Naive thymus-derived CD8-positive, alpha-beta T cell (primary cell): ENCODE measurements at regions not wholly inside any gene's neighbourhood (a gene's known extent, or its start where the extent isn't known, plus 50 kb on each side); places are given as distances from the start of the nearest gene placed in this dataset.
"Not testable (repeated sequence)": the region's sequence is repeated elsewhere in the genome, so short reads cannot be mapped to it uniquely, and the experiment has no call there.

Experiments
- ATAC-seq, 2 donors: fragments of 150-1000 bp; cut with Tn5 transposase in 1 of 2; sonication (Bioruptor Pico), chemical (Tn5 transposase) in 1 of 2; 1 replicate in 1 of 2; 2 replicates in 1 of 2; pipeline ENCODE4 v1.10.0; 2021; ENCODE audit warnings: mild to moderate bottlenecking in 2 of 2, moderate library complexity in 2 of 2
- POLR2A ChIA-PET: fragments of 350-600 bp; sonication (Branson Sonifier 250); formaldehyde crosslinking; loops from one replicate; lab custom pipeline; 2021; ENCODE audit warnings: antibody characterized with exemption; lab: Charles Lee
- DNase-seq, 10 donors: peaks; one replicate each; pipeline versions ENCODE4 v3.0.0 to v3.0.0-alpha.2; 2020 to 2022
- H3K27ac Mint-ChIP-seq, 10 donors: one replicate each; pipeline ENCODE4 v1.8.0; 2020 to 2022; ENCODE audit warnings: mild to moderate bottlenecking in 10 of 10, mixed read lengths in 10 of 10, moderate library complexity in 4 of 10, inconsistent platforms in 1 of 10
- H3K27me3 Mint-ChIP-seq, 5 donors: one replicate each; pipeline ENCODE4 v1.8.0; 2021 to 2022; ENCODE audit warnings: mixed read lengths in 5 of 5
- H3K36me3 Mint-ChIP-seq, 3 donors: one replicate each; pipeline ENCODE4 v1.8.0; 2020 to 2022; ENCODE audit warnings: mixed read lengths in 3 of 3, mild to moderate bottlenecking in 2 of 3, inconsistent platforms in 1 of 3
- H3K4me1 Mint-ChIP-seq, 4 donors: one replicate each; pipeline ENCODE4 v1.8.0; 2021 to 2022; ENCODE audit warnings: mixed read lengths in 4 of 4
- H3K4me3 Mint-ChIP-seq, 10 donors: one replicate each; pipeline ENCODE4 v1.8.0; 2020 to 2022; ENCODE audit warnings: mild to moderate bottlenecking in 10 of 10, mixed read lengths in 10 of 10, moderate library complexity in 6 of 10, inconsistent platforms in 1 of 10
- H3K9me3 Mint-ChIP-seq, 9 donors: one replicate each; pipeline ENCODE4 v1.8.0; 2020 to 2022; ENCODE audit warnings: mixed read lengths in 9 of 9, mild to moderate bottlenecking in 3 of 9, inconsistent platforms in 1 of 9, moderate library complexity in 1 of 9

DNA sequence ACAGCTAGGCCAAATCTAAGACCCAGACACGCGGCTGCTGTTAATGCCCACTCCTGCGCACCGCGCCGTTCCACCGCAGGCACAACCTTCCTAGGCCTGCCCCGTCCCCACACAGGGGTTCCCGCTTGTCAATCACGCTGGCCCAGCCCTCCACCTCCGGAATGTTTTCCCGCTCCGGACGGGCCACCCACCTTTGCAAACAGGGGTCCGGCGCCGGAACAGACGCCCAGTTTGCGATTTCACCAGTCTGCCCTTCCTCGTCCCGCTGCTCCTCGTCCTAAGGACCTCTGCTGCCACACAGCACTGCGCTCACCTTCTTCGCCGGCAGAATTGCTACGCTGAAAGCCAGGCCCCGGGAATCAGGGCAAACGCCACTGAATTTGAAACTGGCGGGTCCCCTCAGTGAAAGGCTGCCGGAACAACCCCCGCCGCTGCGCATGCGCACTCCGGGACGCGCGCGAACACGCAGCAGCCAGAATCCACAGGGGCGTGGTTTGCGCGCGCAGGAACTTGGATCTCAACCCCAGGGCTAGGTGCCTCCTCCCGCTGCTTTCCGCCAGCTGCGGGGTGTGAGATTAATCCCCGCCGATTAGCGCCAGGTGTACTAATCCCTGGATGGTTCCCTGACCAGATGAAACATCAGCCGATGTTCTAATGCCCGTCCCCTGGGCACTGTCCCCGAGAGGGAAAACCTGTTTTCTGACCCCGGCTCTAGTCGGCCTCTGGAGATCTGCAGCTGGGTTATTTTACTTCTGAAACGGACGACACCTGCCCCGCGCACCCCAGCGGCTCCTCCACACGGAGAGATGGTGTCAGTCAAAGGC, 159.7 kb downstream of the KLRB1 start:
- H3K9me3 Mint-ChIP-seq, POLR2A ChIA-PET, H3K27me3 Mint-ChIP-seq, H3K36me3 Mint-ChIP-seq: not testable (repeated sequence)
- H3K4me3 Mint-ChIP-seq: peak overlapping the region; percentile 96 to 100 (median 98)
- ATAC-seq (peak; percentile 85 to 93), DNase-seq (peak; percentile 80 to 96 (median 90))
- peaks cover 14 to 26% (median 22%) of the 10 kb centered on the region in 4 donors for H3K4me1 Mint-ChIP-seq
- H3K27ac Mint-ChIP-seq: peak overlapping the region; percentile 84 to 97 (median 94)

DNA sequence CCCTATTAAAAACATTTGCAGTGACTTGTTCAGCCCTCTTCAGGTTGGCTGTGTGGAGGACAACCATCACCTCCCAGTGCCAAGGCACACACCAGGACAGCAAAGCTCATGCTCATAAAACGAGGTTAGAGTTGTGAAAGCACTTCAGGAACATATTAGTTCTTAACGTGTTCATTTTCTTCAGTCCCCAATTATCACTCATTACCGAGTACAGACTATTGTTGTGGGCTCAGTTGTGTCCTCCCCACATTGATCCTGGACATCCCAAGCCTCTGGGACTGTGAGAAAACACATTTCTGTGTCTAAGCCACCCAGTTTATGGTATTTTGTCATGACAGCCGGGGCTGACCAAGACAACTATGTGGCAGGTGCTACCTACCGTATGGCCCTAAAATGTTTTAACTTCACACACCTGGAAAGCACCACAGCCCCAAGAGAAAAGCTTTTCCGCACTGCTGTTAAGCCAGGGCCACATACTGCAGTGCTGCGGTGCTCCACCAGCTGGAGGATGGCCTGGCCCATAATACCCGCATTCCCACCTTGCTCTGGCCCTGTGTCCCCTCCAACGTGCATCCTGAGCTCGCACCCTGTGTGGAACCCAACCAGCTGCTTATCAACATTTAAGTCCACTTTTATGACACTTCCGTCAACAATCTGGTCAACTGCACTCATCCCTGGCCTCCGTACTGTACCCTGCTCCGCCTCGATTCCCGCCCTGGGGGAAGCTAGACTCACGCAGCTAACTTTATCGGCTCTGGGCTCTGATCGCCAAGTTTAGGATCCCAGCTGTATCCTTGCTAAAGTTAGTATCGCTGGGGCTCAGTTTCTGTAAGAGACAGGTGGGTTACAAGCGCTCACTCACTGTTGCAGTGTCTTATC, 160.6 kb downstream of the KLRB1 start:
- H3K27me3 Mint-ChIP-seq, H3K9me3 Mint-ChIP-seq, POLR2A ChIA-PET, H3K36me3 Mint-ChIP-seq: not testable (repeated sequence)
- peak in 1 of 10 donors; percentile 7 for DNase-seq
- Mint-ChIP-seq H3K4me3 (peak overlapping the region in 9 of 10 donors; percentile 96 to 100 (median 98)), H3K27ac (peak overlapping the region in 3 of 10 donors; percentile 49 to 96 (median 96)), H3K4me1 (peaks cover 14 to 26% (median 22%) of the 10 kb centered on the region in 4 donors)
- peak in 1 of 2 donors; percentile 4 for ATAC-seq

DNA sequence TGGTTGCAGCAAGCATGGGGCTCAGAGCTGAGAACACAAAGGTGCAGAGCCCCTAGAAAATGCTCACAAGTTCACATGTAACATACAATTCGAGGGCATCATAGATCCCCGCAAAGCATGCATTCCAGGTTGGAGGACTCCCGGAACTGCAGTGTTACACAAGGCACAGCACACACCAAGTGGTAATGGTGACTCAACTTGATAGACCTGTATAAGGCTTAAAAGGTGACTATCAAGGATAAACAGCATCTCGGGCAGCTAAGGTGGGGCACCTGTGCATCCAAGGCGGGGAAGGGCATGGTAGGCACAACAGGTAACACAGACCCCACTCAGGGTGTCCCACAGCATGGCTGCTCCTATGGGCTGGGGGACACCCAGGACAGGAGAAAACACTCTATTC, 167.3 kb downstream of the KLRB1 start:
- H3K4me3 Mint-ChIP-seq, H3K27ac Mint-ChIP-seq, ATAC-seq, DNase-seq, POLR2A ChIA-PET, H3K36me3 Mint-ChIP-seq, H3K4me1 Mint-ChIP-seq, H3K27me3 Mint-ChIP-seq, H3K9me3 Mint-ChIP-seq: not testable (repeated sequence)

- peak; percentile 89 to 96 for ATAC-seq
- H3K27me3 Mint-ChIP-seq, H3K4me1 Mint-ChIP-seq, H3K36me3 Mint-ChIP-seq, H3K9me3 Mint-ChIP-seq, POLR2A ChIA-PET: not testable (repeated sequence)
- peak overlapping the region in 1 of 10 donors; percentile 6 for H3K4me3 Mint-ChIP-seq
- DNase-seq: peak in 4 of 10 donors; percentile 24 to 56 (median 40)
- peak overlapping the region in 7 of 10 donors; percentile 34 to 91 (median 83) for H3K27ac Mint-ChIP-seq
Observed at GRCh38 chr12:9435682-9436081, 172.0 kb downstream of the KLRB1 start.

DNA sequence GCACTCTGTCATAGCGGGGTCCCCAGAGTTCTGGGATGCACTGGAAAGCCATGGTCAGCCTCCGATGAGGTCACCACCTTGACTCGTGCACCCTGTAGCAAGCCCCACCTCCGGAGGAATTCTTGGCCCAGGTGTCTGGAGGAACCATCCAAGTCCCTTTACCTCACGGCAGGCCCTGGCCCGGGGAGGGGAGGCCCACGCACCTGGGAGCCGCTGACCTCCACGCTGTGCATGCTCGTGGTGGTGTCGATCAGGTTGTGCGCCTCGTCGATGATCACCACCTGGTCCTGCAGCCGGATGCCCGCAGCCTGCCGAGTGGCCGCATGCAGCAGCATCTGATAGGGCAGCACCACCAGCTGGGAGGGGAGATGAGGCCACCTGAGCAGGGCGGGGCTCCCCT, 177.3 kb downstream of the KLRB1 start:
- DNase-seq, H3K4me3 Mint-ChIP-seq, H3K27me3 Mint-ChIP-seq, H3K9me3 Mint-ChIP-seq, H3K36me3 Mint-ChIP-seq, ATAC-seq, H3K4me1 Mint-ChIP-seq, POLR2A ChIA-PET: not testable (repeated sequence)
- peak overlapping the region in 1 of 10 donors; percentile 72 for H3K27ac Mint-ChIP-seq

DNA sequence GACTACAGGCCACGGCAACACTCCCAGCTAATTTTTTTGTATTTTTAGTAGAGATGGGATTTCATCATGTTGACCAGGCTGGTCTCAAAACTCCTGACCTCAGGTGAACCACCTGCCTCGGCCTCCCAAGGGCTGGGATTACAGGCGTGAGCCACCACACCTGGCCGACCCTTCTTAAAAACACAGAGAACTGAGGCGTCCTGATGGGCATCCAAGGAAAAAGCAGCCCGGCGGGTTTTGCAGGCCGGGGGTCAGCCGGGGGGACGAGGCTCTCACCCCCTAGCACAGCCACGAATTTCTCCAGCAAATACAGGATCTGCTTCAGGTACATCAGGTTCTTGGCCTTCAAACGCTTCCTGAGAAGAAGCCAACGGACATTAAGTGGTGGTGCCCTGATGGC, 178.9 kb downstream of the KLRB1 start:
- POLR2A ChIA-PET, H3K27me3 Mint-ChIP-seq, H3K9me3 Mint-ChIP-seq, DNase-seq, H3K27ac Mint-ChIP-seq, H3K4me1 Mint-ChIP-seq, ATAC-seq, H3K4me3 Mint-ChIP-seq: not testable (repeated sequence)
- peaks cover 0 to 16% (median 10%) of the 10 kb centered on the region in 3 donors for H3K36me3 Mint-ChIP-seq

GRCh38 chr12:9425429-9425828, 182.3 kb downstream of the KLRB1 start:
- H3K9me3 Mint-ChIP-seq, H3K27ac Mint-ChIP-seq, H3K4me3 Mint-ChIP-seq, H3K27me3 Mint-ChIP-seq, DNase-seq, POLR2A ChIA-PET, ATAC-seq, H3K4me1 Mint-ChIP-seq: not testable (repeated sequence)
- peaks cover 0 to 26% (median 18%) of the 10 kb centered on the region in 3 donors for H3K36me3 Mint-ChIP-seq

DNA sequence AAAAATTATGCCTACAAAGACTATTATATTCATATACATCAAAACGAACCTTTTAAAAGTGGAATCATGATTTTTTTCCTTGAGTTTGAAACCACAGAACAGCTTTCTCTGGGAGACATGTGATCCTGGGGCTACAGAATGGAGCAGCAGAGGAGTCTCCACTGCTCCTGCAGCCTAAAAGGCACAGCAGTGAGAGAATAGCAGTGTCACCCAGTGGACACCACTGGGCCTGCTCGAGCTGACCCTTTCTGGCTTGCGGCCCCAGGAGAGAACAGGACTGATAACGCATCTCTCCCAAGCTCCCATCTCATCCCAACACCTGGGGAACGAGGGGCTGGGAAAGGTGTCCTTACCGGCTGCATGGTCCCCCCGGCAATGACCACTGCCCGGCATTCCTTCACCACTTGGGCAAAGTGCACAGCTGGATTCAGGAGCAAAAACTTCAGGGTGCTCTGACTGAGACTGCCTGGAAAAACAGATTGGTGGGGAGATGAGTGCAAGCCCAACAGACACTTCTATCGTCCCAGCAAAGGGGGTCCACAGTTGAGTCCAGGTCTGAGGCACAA, 183.5 kb downstream of the KLRB1 start:
- DNase-seq, H3K9me3 Mint-ChIP-seq, H3K4me1 Mint-ChIP-seq, ATAC-seq, H3K27ac Mint-ChIP-seq, POLR2A ChIA-PET, H3K27me3 Mint-ChIP-seq, H3K4me3 Mint-ChIP-seq: not testable (repeated sequence)
- H3K36me3 Mint-ChIP-seq: peaks cover 0 to 26% (median 21%) of the 10 kb centered on the region in 3 donors

GRCh38 chr12:9422689-9423088, 185.0 kb downstream of the KLRB1 start:
- H3K36me3 Mint-ChIP-seq: peaks cover 0 to 25% (median 21%) of the 10 kb centered on the region in 3 donors
- H3K4me3 Mint-ChIP-seq, DNase-seq, H3K27me3 Mint-ChIP-seq, POLR2A ChIA-PET, H3K27ac Mint-ChIP-seq, ATAC-seq, H3K4me1 Mint-ChIP-seq, H3K9me3 Mint-ChIP-seq: not testable (repeated sequence)

GRCh38 chr12:9421520-9422086, 186.1 kb downstream of the KLRB1 start:
- ATAC-seq, H3K4me3 Mint-ChIP-seq, H3K27me3 Mint-ChIP-seq, H3K9me3 Mint-ChIP-seq, DNase-seq, H3K4me1 Mint-ChIP-seq, POLR2A ChIA-PET: not testable (repeated sequence)
- peak overlapping the region in 1 of 10 donors; percentile 65 for H3K27ac Mint-ChIP-seq
- peaks cover 0 to 23% (median 21%) of the 10 kb centered on the region in 3 donors for H3K36me3 Mint-ChIP-seq

- DNase-seq, H3K4me3 Mint-ChIP-seq, H3K27me3 Mint-ChIP-seq, POLR2A ChIA-PET, ATAC-seq, H3K9me3 Mint-ChIP-seq, H3K4me1 Mint-ChIP-seq: not testable (repeated sequence)
- Mint-ChIP-seq H3K36me3 (peaks cover 0 to 19% (median 17%) of the 10 kb centered on the region in 3 donors), H3K27ac (peak overlapping the region in 1 of 10 donors; percentile 65)
Observed at GRCh38 chr12:9420817-9421519, 186.7 kb downstream of the KLRB1 start.

- ATAC-seq, H3K27ac Mint-ChIP-seq, H3K4me3 Mint-ChIP-seq, DNase-seq, H3K9me3 Mint-ChIP-seq, H3K27me3 Mint-ChIP-seq, POLR2A ChIA-PET, H3K4me1 Mint-ChIP-seq: not testable (repeated sequence)
- H3K36me3 Mint-ChIP-seq: peaks cover 0 to 10% (median 10%) of the 10 kb centered on the region in 3 donors
Observed at GRCh38 chr12:9418669-9419041, 189.1 kb downstream of the KLRB1 start.
